Brain microvascular endothelial cell (primary cell): ENCODE measurements at regions not wholly inside any gene's neighbourhood (a gene's known extent, or its start where the extent isn't known, plus 50 kb on each side); places are given as distances from the start of the nearest gene placed in this dataset.
A peak's percentile ranks its signal among the peaks of the same experiment; 100 is the strongest.

Experiments used
- DNase-seq: peaks from one replicate; pipeline ENCODE4 v3.0.0-alpha.2; 2020
- H3K27ac ChIP-seq: fragments of 250-450 bp; sonication (Bioruptor Pico); 2 replicates; pipeline ENCODE4 v1.5.1; 2020; ENCODE audit warnings: mild to moderate bottlenecking, moderate library complexity
- H3K27me3 ChIP-seq: fragments of 250-450 bp; sonication (Bioruptor Pico); replicated peaks from 2 replicates; pipeline ENCODE4 v1.5.1; 2020; ENCODE audit warnings: mild to moderate bottlenecking
- H3K36me3 ChIP-seq: fragments of 250-450 bp; sonication (Bioruptor Pico); replicated peaks from 2 replicates; pipeline ENCODE4 v1.5.1; 2020; ENCODE audit warnings: mild to moderate bottlenecking
- H3K4me3 ChIP-seq: 2 replicates; pipeline ENCODE4 v1.5.1; 2011; ENCODE audit warnings: low read depth, mild to moderate bottlenecking, control low read depth, low read length, moderate library complexity
- CTCF ChIP-seq: IDR thresholded peaks from 2 replicates; pipeline ENCODE4 v1.5.1; 2011; ENCODE audit warnings: low read depth, mild to moderate bottlenecking, moderate library complexity, low read length, control low read depth, inconsistent platforms; ENCODE audit errors: missing control alignments
- in situ Hi-C: cut with HindIII; loops from 2 replicates; pipeline ENCODE4 v1.10.0; 2017; ENCODE audit warnings: low sequenced_read_pairs, low pct_ligation_motif_present

DNA sequence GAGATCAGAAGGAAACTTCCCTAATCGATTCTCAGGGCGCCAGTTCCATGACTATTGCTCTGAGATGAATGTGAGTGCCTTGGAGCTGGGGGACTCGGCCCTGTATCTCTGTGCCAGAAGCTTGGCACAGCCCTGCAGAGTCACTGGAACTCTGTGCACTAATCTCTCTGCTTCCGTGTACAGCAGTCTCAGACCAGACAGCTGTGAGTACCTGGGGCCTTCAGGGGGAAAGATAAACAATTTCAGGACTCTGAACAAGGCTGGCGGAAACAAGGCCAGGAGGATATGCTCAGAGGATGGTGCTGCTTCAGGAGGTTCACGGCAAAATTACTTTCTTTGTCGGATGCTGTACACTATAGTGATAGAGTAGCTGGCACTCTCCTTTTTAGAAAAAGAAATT lies 131.7 kb upstream of the PRSS58 start:
- Histone ChIP-seq H3K27me3 (no peaks in the 10 kb centered on the region), H3K36me3 (no peaks in the 10 kb centered on the region), H3K4me3 (no peak overlapping the region), H3K27ac (no peak overlapping the region)
- no peak for TF ChIP-seq CTCF
- DNase-seq, result no peak
- in situ Hi-C loops, result no loop called here

- peak; percentile 87 for TF ChIP-seq CTCF
- in situ Hi-C loops, result no loop called here
- Histone ChIP-seq H3K27ac (no peak overlapping the region), H3K4me3 (no peak overlapping the region), H3K36me3 (no peaks in the 10 kb centered on the region), H3K27me3 (no peaks in the 10 kb centered on the region)
- peak; percentile 39 for DNase-seq
Observed at GRCh38 chr7:142385491-142386340, 127.9 kb upstream of the PRSS58 start.

- Histone ChIP-seq H3K4me3 (no peak overlapping the region), H3K27me3 (no peaks in the 10 kb centered on the region), H3K36me3 (no peaks in the 10 kb centered on the region), H3K27ac (no peak overlapping the region)
- no peak for DNase-seq
- no peak for TF ChIP-seq CTCF
- in situ Hi-C loops, result no loop called here
Observed at GRCh38 chr7:142384493-142384922, 126.7 kb upstream of the PRSS58 start.

DNA sequence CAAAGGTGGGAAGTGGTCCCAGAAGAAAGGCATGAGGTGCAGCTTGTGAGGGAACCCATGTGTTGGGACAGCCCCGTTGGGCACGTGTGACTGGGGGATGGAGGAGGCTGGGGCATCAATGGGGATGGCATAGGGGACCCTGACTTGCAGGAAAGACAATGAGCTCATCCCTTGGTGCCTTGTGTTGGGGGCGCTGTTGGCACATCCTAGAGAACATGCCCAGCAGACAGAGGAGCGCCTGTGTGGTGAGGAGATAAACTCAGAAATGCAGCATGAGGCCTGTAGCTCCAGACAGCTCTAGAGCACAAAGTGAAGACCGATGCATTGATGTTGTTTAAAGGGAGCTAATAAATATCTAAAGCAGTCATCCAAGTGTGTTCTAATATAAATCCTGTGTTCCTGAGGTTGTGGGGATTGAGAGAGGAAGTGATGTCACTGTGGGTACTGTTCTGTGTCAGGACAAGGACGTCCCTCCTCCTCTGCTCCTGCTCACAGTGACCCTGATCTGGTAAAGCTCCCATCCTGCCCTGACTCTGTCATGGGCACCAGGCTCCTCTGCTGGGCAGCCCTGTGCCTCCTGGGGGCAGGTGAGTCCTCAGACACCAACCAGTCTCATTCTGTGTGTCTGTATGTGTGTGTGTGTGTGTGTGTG lies 126.1 kb upstream of the PRSS58 start:
- Histone ChIP-seq H3K36me3 (no peaks in the 10 kb centered on the region), H3K4me3 (no peak overlapping the region), H3K27me3 (no peaks in the 10 kb centered on the region), H3K27ac (no peak overlapping the region)
- DNase-seq, result no peak
- in situ Hi-C loops, result no loop called here
- no peak for TF ChIP-seq CTCF

- H3K27me3 ChIP-seq, result no peaks in the 10 kb centered on the region
- in situ Hi-C loops, result no loop called here
- no peak for TF ChIP-seq CTCF
- H3K27ac ChIP-seq, result no peak overlapping the region
- no peak overlapping the region for H3K4me3 ChIP-seq
- no peak for DNase-seq
- no peaks in the 10 kb centered on the region for H3K36me3 ChIP-seq
Observed at GRCh38 chr7:142381727-142382390, 124.0 kb upstream of the PRSS58 start.
